HCT116 (cell line): ENCODE measurements at regions not wholly inside any gene's neighbourhood (a gene's known extent, or its start where the extent isn't known, plus 50 kb on each side); places are given as distances from the start of the nearest gene placed in this dataset.

Experiments used
- CEBPB ChIP-seq: IDR thresholded peaks from 2 replicates; pipeline ENCODE4 v1.6.1; 2012; ENCODE audit warnings: low read depth
- CTCF ChIP-seq, 3 experiments: fragments of 200-600 bp in 1 of 3; sonication (generic) in 1 of 3; IDR thresholded peaks in 2 of 3; conservative IDR thresholded peaks in 1 of 3; 2 replicates each; pipeline ENCODE4 v1.5.1; 2012 to 2017; ENCODE audit warnings: low read depth in 2 of 3, low read length in 2 of 3, antibody characterized with exemption in 1 of 3, borderline replicate concordance in 1 of 3, control low read depth in 1 of 3, mild to moderate bottlenecking in 1 of 3, mixed read lengths in 1 of 3, mixed run types in 1 of 3, moderate library complexity in 1 of 3; ENCODE audit not compliant: insufficient read depth in 1 of 3
- EZH2 ChIP-seq: fragments of 200-600 bp; sonication (generic); IDR thresholded peaks from 2 replicates; pipeline ENCODE4 v1.6.1; 2017; ENCODE audit warnings: antibody characterized with exemption, mixed run types
- POLR2A ChIP-seq: IDR thresholded peaks from 2 replicates; pipeline ENCODE4 v1.7.0; 2011; ENCODE audit warnings: borderline replicate concordance; ENCODE audit not compliant: insufficient read depth, insufficient read length; ENCODE audit errors: extremely low read depth
- SP1 ChIP-seq: IDR thresholded peaks from 2 replicates; pipeline ENCODE4 v1.6.1; 2012; ENCODE audit warnings: low read depth
- SRF ChIP-seq: IDR thresholded peaks from 2 replicates; pipeline ENCODE4 v1.6.1; 2012; ENCODE audit warnings: low read depth
- TCF7L2 ChIP-seq: IDR thresholded peaks from 2 replicates; pipeline ENCODE4 v1.7.0; 2011; ENCODE audit warnings: borderline replicate concordance, inconsistent platforms; ENCODE audit not compliant: insufficient read depth, insufficient read length; ENCODE audit errors: extremely low read depth
- ZNF274 ChIP-seq: fragments of 200-500 bp; sonication (Bioruptor generic); IDR thresholded peaks from 2 replicates; pipeline ENCODE4 v1.6.1; 2014; ENCODE audit warnings: mild to moderate bottlenecking, low read depth, low read length, inconsistent platforms

- no peak for TF ChIP-seq ZNF274
- no peak for TF ChIP-seq CTCF (IDR thresholded peaks at IDR 0.05 in 2 of 3, conservative IDR thresholded peaks at IDR 0.05 in 1 of 3; ENCODE audit: borderline replicate concordance in 1 of 3, insufficient read depth in 1 of 3, low read depth in 2 of 3, low read length in 2 of 3)
- TF ChIP-seq CEBPB, result no peak
- no peak for TF ChIP-seq POLR2A
- TF ChIP-seq EZH2, result no peak
- TF ChIP-seq SRF, result no peak
- TF ChIP-seq TCF7L2, result no peak
- TF ChIP-seq SP1, result no peak
These were observed 529.0 kb upstream of the NECTIN3 start for GRCh38 chr3:110542552-110543150.
